HG03196 (cell line): ENCODE measurements at regions not wholly inside any gene's neighbourhood (a gene's known extent, or its start where the extent isn't known, plus 50 kb on each side); places are given as distances from the start of the nearest gene placed in this dataset.

Source experiments
- ATAC-seq: cut with Tn5 transposase; IDR thresholded peaks from one replicate; pipeline ENCODE4 v1.9.1; 2021; ENCODE audit not compliant: unreplicated experiment

GRCh38 chr12:29086325-29087271 lies 62.5 kb upstream of the FAR2 start:
- ATAC-seq = no peak

GRCh38 chr12:29088611-29089219 lies 60.4 kb upstream of the FAR2 start:
- ATAC-seq = no peak
